Activated naive CD8-positive, alpha-beta T cell (primary cell): ENCODE measurements at regions not wholly inside any gene's neighbourhood (a gene's known extent, or its start where the extent isn't known, plus 50 kb on each side); places are given as distances from the start of the nearest gene placed in this dataset.

Source experiments
- H3K27ac Mint-ChIP-seq: one replicate; pipeline ENCODE4 v1.8.0; 2021; ENCODE audit warnings: mixed read lengths
- H3K27me3 Mint-ChIP-seq: one replicate; pipeline ENCODE4 v1.8.0; 2021; ENCODE audit warnings: mixed read lengths
- H3K36me3 Mint-ChIP-seq: one replicate; pipeline ENCODE4 v1.8.0; 2021; ENCODE audit warnings: mixed read lengths
- H3K4me1 Mint-ChIP-seq: one replicate; pipeline ENCODE4 v1.8.0; 2021; ENCODE audit warnings: low read depth, mixed read lengths
- H3K4me3 Mint-ChIP-seq: one replicate; pipeline ENCODE4 v1.8.0; 2021; ENCODE audit warnings: mild to moderate bottlenecking, mixed read lengths
- H3K9me3 Mint-ChIP-seq: one replicate; pipeline ENCODE4 v1.8.0; 2021; ENCODE audit warnings: low read depth, mixed read lengths

GRCh38 chr5:93891491-93892480 lies 150.4 kb upstream of the POU5F2 start:
- H3K4me1 Mint-ChIP-seq = peaks cover 14% of the 10 kb centered on the region
- no peak overlapping the region for H3K4me3 Mint-ChIP-seq
- H3K9me3 Mint-ChIP-seq = no peaks in the 10 kb centered on the region
- H3K36me3 Mint-ChIP-seq = peaks cover 3% of the 10 kb centered on the region
- no peaks in the 10 kb centered on the region for H3K27me3 Mint-ChIP-seq
- H3K27ac Mint-ChIP-seq = no peak overlapping the region

- peaks cover 6% of the 10 kb centered on the region for H3K36me3 Mint-ChIP-seq
- peaks cover 23% of the 10 kb centered on the region for H3K4me1 Mint-ChIP-seq
- no peak overlapping the region for H3K4me3 Mint-ChIP-seq
- no peaks in the 10 kb centered on the region for H3K27me3 Mint-ChIP-seq
- no peak overlapping the region for H3K27ac Mint-ChIP-seq
- H3K9me3 Mint-ChIP-seq = no peaks in the 10 kb centered on the region
These were observed 149.3 kb upstream of the POU5F2 start for GRCh38 chr5:93890657-93891056.

GRCh38 chr5:93887678-93888077 lies 146.3 kb upstream of the POU5F2 start:
- Mint-ChIP-seq H3K4me3 (no peak overlapping the region), H3K4me1 (peaks cover 25% of the 10 kb centered on the region), H3K27me3 (no peaks in the 10 kb centered on the region), H3K36me3 (peaks cover 6% of the 10 kb centered on the region), H3K9me3 (no peaks in the 10 kb centered on the region), H3K27ac (no peak overlapping the region)

- Mint-ChIP-seq H3K36me3 (peaks cover 6% of the 10 kb centered on the region), H3K9me3 (no peaks in the 10 kb centered on the region), H3K27ac (no peak overlapping the region), H3K27me3 (no peaks in the 10 kb centered on the region), H3K4me3 (peak overlapping the region; percentile 48), H3K4me1 (peaks cover 25% of the 10 kb centered on the region)
These were observed 145.5 kb upstream of the POU5F2 start for GRCh38 chr5:93886917-93887361.

GRCh38 chr5:93886098-93886806 lies 144.9 kb upstream of the POU5F2 start:
- H3K27ac Mint-ChIP-seq = no peak overlapping the region
- H3K4me3 Mint-ChIP-seq = no peak overlapping the region
- H3K27me3 Mint-ChIP-seq = no peaks in the 10 kb centered on the region
- no peaks in the 10 kb centered on the region for H3K9me3 Mint-ChIP-seq
- H3K36me3 Mint-ChIP-seq = peaks cover 8% of the 10 kb centered on the region
- H3K4me1 Mint-ChIP-seq = peaks cover 25% of the 10 kb centered on the region

- Mint-ChIP-seq H3K9me3 (no peaks in the 10 kb centered on the region), H3K4me3 (no peak overlapping the region), H3K27me3 (no peaks in the 10 kb centered on the region), H3K36me3 (peaks cover 12% of the 10 kb centered on the region), H3K4me1 (peaks cover 25% of the 10 kb centered on the region), H3K27ac (no peak overlapping the region)
These were observed 142.9 kb upstream of the POU5F2 start for GRCh38 chr5:93884254-93884653.

- Mint-ChIP-seq H3K9me3 (no peaks in the 10 kb centered on the region), H3K4me3 (no peak overlapping the region), H3K4me1 (peaks cover 23% of the 10 kb centered on the region), H3K27ac (no peak overlapping the region), H3K36me3 (peaks cover 19% of the 10 kb centered on the region), H3K27me3 (no peaks in the 10 kb centered on the region)
These were observed 142.1 kb upstream of the POU5F2 start for GRCh38 chr5:93883459-93883858.

- H3K27ac Mint-ChIP-seq = no peak overlapping the region
- H3K9me3 Mint-ChIP-seq = no peaks in the 10 kb centered on the region
- H3K4me1 Mint-ChIP-seq = peaks cover 1% of the 10 kb centered on the region
- no peaks in the 10 kb centered on the region for H3K27me3 Mint-ChIP-seq
- no peak overlapping the region for H3K4me3 Mint-ChIP-seq
- H3K36me3 Mint-ChIP-seq = peaks cover 29% of the 10 kb centered on the region
These were observed 134.3 kb upstream of the POU5F2 start for GRCh38 chr5:93875693-93876092.

GRCh38 chr5:93874491-93874890 lies 133.1 kb upstream of the POU5F2 start:
- no peak overlapping the region for H3K27ac Mint-ChIP-seq
- peaks cover 30% of the 10 kb centered on the region for H3K36me3 Mint-ChIP-seq
- H3K4me1 Mint-ChIP-seq = peaks cover 1% of the 10 kb centered on the region
- H3K27me3 Mint-ChIP-seq = no peaks in the 10 kb centered on the region
- no peak overlapping the region for H3K4me3 Mint-ChIP-seq
- H3K9me3 Mint-ChIP-seq = no peaks in the 10 kb centered on the region

GRCh38 chr5:93874080-93874479 lies 132.7 kb upstream of the POU5F2 start:
- Mint-ChIP-seq H3K36me3 (peaks cover 26% of the 10 kb centered on the region), H3K4me1 (peaks cover 1% of the 10 kb centered on the region), H3K27ac (no peak overlapping the region), H3K9me3 (no peaks in the 10 kb centered on the region), H3K4me3 (no peak overlapping the region), H3K27me3 (no peaks in the 10 kb centered on the region)

GRCh38 chr5:93873211-93873736 lies 131.9 kb upstream of the POU5F2 start:
- no peaks in the 10 kb centered on the region for H3K27me3 Mint-ChIP-seq
- H3K4me1 Mint-ChIP-seq = peaks cover 1% of the 10 kb centered on the region
- no peak overlapping the region for H3K27ac Mint-ChIP-seq
- H3K4me3 Mint-ChIP-seq = no peak overlapping the region
- H3K36me3 Mint-ChIP-seq = peaks cover 24% of the 10 kb centered on the region
- H3K9me3 Mint-ChIP-seq = no peaks in the 10 kb centered on the region

- no peak overlapping the region for H3K4me3 Mint-ChIP-seq
- no peaks in the 10 kb centered on the region for H3K9me3 Mint-ChIP-seq
- peaks cover 21% of the 10 kb centered on the region for H3K36me3 Mint-ChIP-seq
- H3K4me1 Mint-ChIP-seq = peaks cover 1% of the 10 kb centered on the region
- H3K27me3 Mint-ChIP-seq = no peaks in the 10 kb centered on the region
- no peak overlapping the region for H3K27ac Mint-ChIP-seq
These were observed 129.2 kb upstream of the POU5F2 start for GRCh38 chr5:93870649-93871048.

GRCh38 chr5:93868851-93869250 lies 127.5 kb upstream of the POU5F2 start:
- no peak overlapping the region for H3K4me3 Mint-ChIP-seq
- H3K27ac Mint-ChIP-seq = no peak overlapping the region
- H3K4me1 Mint-ChIP-seq = no peaks in the 10 kb centered on the region
- H3K9me3 Mint-ChIP-seq = no peaks in the 10 kb centered on the region
- H3K36me3 Mint-ChIP-seq = peaks cover 15% of the 10 kb centered on the region
- H3K27me3 Mint-ChIP-seq = no peaks in the 10 kb centered on the region

GRCh38 chr5:93850311-93850710 lies 108.9 kb upstream of the POU5F2 start:
- peaks cover 12% of the 10 kb centered on the region for H3K36me3 Mint-ChIP-seq
- no peaks in the 10 kb centered on the region for H3K27me3 Mint-ChIP-seq
- no peaks in the 10 kb centered on the region for H3K9me3 Mint-ChIP-seq
- H3K4me3 Mint-ChIP-seq = no peak overlapping the region
- H3K27ac Mint-ChIP-seq = no peak overlapping the region
- H3K4me1 Mint-ChIP-seq = no peaks in the 10 kb centered on the region

- Mint-ChIP-seq H3K9me3 (peaks cover 11% of the 10 kb centered on the region), H3K4me3 (no peak overlapping the region), H3K4me1 (no peaks in the 10 kb centered on the region), H3K36me3 (peaks cover 43% of the 10 kb centered on the region), H3K27ac (no peak overlapping the region), H3K27me3 (no peaks in the 10 kb centered on the region)
These were observed 104.0 kb upstream of the POU5F2 start for GRCh38 chr5:93845376-93845775.
